NCI-H82 (cell line): ENCODE measurements at regions not wholly inside any gene's neighbourhood (a gene's known extent, or its start where the extent isn't known, plus 50 kb on each side); places are given as distances from the start of the nearest gene placed in this dataset.

ENCODE experiments used
- DNase-seq: peaks from one replicate; lab custom pipeline; 2025; lab: John Stamatoyannopoulos, UW

- DNase-seq: no peak
These were observed 146.5 kb downstream of the SYK start for GRCh38 chr9:90948156-90948555.

- DNase-seq: no peak
These were observed 149.0 kb downstream of the SYK start for GRCh38 chr9:90950600-90950999.

GRCh38 chr9:90953200-90953599, 151.6 kb downstream of the SYK start:
- no peak for DNase-seq

GRCh38 chr9:90953805-90954204, 152.2 kb downstream of the SYK start:
- no peak for DNase-seq

- DNase-seq: no peak
These were observed 154.6 kb downstream of the SYK start for GRCh38 chr9:90956026-90956810.

- no peak for DNase-seq
These were observed 156.7 kb downstream of the SYK start for GRCh38 chr9:90958328-90958727.

- DNase-seq: no peak
These were observed 159.3 kb downstream of the SYK start for GRCh38 chr9:90960941-90961340.

GRCh38 chr9:90961375-90961774, 159.8 kb downstream of the SYK start:
- no peak for DNase-seq

GRCh38 chr9:90964101-90965020, 162.7 kb downstream of the SYK start:
- no peak for DNase-seq

GRCh38 chr9:90965226-90966030, 163.8 kb downstream of the SYK start:
- DNase-seq: no peak

- no peak for DNase-seq
These were observed 164.3 kb downstream of the SYK start for GRCh38 chr9:90966031-90966290.

- no peak for DNase-seq
These were observed 165.0 kb downstream of the SYK start for GRCh38 chr9:90966480-90967144.

GRCh38 chr9:90967145-90967538, 165.5 kb downstream of the SYK start:
- no peak for DNase-seq

- peak; percentile 83 for DNase-seq
These were observed 167.5 kb downstream of the SYK start for GRCh38 chr9:90969021-90969675.

- DNase-seq: peak; percentile 7
These were observed 169.0 kb downstream of the SYK start for GRCh38 chr9:90970608-90971007.

- DNase-seq: no peak
These were observed 170.4 kb downstream of the SYK start for GRCh38 chr9:90972057-90972456.

- no peak for DNase-seq
These were observed 172.4 kb downstream of the SYK start for GRCh38 chr9:90974016-90974415.

GRCh38 chr9:90974643-90975245, 173.1 kb downstream of the SYK start:
- no peak for DNase-seq

GRCh38 chr9:90975781-90976538, 174.3 kb downstream of the SYK start:
- no peak for DNase-seq

GRCh38 chr9:90979138-90979551, 177.5 kb downstream of the SYK start:
- DNase-seq: no peak
